Heart right ventricle (tissue), 16 donors: ENCODE measurements at regions not wholly inside any gene's neighbourhood (a gene's known extent, or its start where the extent isn't known, plus 50 kb on each side); places are given as distances from the start of the nearest gene placed in this dataset.

ENCODE experiments used
- ATAC-seq, 8 donors: fragments of 200-7000 bp; cut with Tn5 transposase; one replicate each; pipeline ENCODE4 v1.9.1; 2020; ENCODE audit warnings: mild to moderate bottlenecking in 8 of 8, moderate library complexity in 8 of 8, moderate number of reproducible peaks in 1 of 8
- DNase-seq, 2 donors: peaks; one replicate each; pipeline ENCODE4 v3.0.0-alpha.2; 2020
- H3K27ac ChIP-seq, 10 donors: fragments of 200-600 bp; sonication (generic) in 2 of 10; one replicate each; pipeline versions ENCODE4 v1.5.0 to v1.8.0; 2020 to 2022; ENCODE audit warnings: mild to moderate bottlenecking in 3 of 10
- H3K27me3 ChIP-seq, 7 donors: fragments of 200-600 bp; one replicate each; pipeline ENCODE4 v1.8.0; 2021 to 2022; ENCODE audit warnings: mild to moderate bottlenecking in 2 of 7
- H3K36me3 ChIP-seq, 9 donors: fragments of 200-600 bp; sonication (generic) in 1 of 9; one replicate each; pipeline versions ENCODE4 v1.5.0 to v1.8.0; 2020 to 2022; ENCODE audit warnings: mild to moderate bottlenecking in 2 of 9
- H3K4me1 ChIP-seq, 9 donors: fragments of 200-600 bp; sonication (generic) in 1 of 9; one replicate each; pipeline versions ENCODE4 v1.5.0 to v1.8.0; 2020 to 2022; ENCODE audit warnings: mild to moderate bottlenecking in 4 of 9
- H3K4me3 ChIP-seq, 10 donors: fragments of 200-600 bp; sonication (generic) in 2 of 10; one replicate each; pipeline versions ENCODE4 v1.5.0 to v1.8.0; 2020 to 2022; ENCODE audit warnings: mild to moderate bottlenecking in 7 of 10, moderate library complexity in 2 of 10
- H3K9me3 ChIP-seq, 11 donors: fragments of 200-600 bp in 10 of 11; sonication (generic) in 2 of 11; one replicate each; pipeline versions ENCODE4 v1.5.0 to v1.8.0; 2013 to 2022; ENCODE audit warnings: mild to moderate bottlenecking in 2 of 11, control low read depth in 1 of 11, moderate library complexity in 1 of 11
- WGBS, 2 donors: extraction: QIAGEN DNeasy Blood & Tissue Kit; methylation state at CpG; one replicate each; pipeline ENCODE4 v1.1.7; 2013; ENCODE audit warnings: inconsistent platforms in 1 of 2; 5-methylcytosine and 5-hydroxymethylcytosine counted together
- intact Hi-C, 10 donors: fragments of 100-400 bp; cut with DNase I; formaldehyde crosslinking; loops; one replicate each; pipeline versions ENCODE4 v1.11.1 to v1.14.2; 2022
- TF ChIP-seq, protein P1 (sequence below), 9 donors: fragments of 200-600 bp; sonication (generic) in 2 of 9; IDR thresholded peaks; one replicate each; pipeline versions ENCODE4 v1.5.0 to v1.8.0; 2021 to 2022; ENCODE audit warnings: antibody characterized with exemption in 9 of 9, mild to moderate bottlenecking in 5 of 9, moderate library complexity in 1 of 9
- donor health status: Arrhythmogenic right ventricular cardiomyopathy.
- donor health status: ischemic (EF 13 %, LVEDD 7.1; RV severe dilation, severe dysfunction).
- donor health status: healthy with polysubstance abuse.
- donor health status: DM: no; HTN: yes; CAD: no.
- donor health status: DM: no; HTN: no; CAD: no.
- donor health status: ischemic (EF 25% LVEDD 6.9; RV normal size, moderate dysfunction).
- donor health status: ischemic (EF 25% LVEDD 5.7; RV mildly dilated, moderate dysfunction).
- donor health status: healthy.
- donor health status: DM: yes; HTN: yes; CAD: no.
- donor health status: Ischemic cardiomyopathy.
- donor health status: ischemic (EF 35%, LVEDD 5.7; RV mildly dilated, moderate dysfunction).
- donor health status: nonischemic (EF 11% LVEDD 7.7; RV severe dilation, severe dysfunction).
- donor health status: DM: yes; HTN: yes; CAD: no.
- donor health status: PGD.
- donor health status: ischemic (EF 29% LVEDD 5.4; RV normal size, mild dysfunction).
- donor health status: nonischemic (EF 23%, LVEDD 6.1; RV moderate dilation, normal function).

DNA sequence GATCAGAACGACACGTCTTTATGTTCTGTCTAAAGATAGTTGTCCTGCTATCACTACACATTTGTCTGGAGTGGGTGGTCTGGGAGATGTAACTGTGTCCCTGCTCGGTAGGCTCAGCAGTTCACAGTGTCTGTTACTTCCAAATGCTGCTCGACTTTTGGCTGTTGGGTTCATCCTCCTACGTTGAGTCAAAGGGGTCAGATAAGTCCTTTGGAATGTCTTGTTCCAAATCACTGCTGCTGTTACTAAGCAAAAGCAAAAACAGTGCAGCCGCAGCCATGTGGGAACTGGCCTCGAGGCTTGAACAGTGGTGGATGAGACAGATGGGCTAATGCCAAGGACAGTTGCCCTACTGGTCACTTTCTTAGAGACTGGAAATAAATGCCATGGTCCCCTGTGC lies 272.2 kb upstream of the MAP3K7 start:
- TF ChIP-seq, protein P1, sequence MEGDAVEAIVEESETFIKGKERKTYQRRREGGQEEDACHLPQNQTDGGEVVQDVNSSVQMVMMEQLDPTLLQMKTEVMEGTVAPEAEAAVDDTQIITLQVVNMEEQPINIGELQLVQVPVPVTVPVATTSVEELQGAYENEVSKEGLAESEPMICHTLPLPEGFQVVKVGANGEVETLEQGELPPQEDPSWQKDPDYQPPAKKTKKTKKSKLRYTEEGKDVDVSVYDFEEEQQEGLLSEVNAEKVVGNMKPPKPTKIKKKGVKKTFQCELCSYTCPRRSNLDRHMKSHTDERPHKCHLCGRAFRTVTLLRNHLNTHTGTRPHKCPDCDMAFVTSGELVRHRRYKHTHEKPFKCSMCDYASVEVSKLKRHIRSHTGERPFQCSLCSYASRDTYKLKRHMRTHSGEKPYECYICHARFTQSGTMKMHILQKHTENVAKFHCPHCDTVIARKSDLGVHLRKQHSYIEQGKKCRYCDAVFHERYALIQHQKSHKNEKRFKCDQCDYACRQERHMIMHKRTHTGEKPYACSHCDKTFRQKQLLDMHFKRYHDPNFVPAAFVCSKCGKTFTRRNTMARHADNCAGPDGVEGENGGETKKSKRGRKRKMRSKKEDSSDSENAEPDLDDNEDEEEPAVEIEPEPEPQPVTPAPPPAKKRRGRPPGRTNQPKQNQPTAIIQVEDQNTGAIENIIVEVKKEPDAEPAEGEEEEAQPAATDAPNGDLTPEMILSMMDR (IDR thresholded peaks at IDR 0.05): no peak
- Histone ChIP-seq H3K4me1 (peaks cover 0 to 7% (median 0%) of the 10 kb centered on the region in 9 donors), H3K27ac (no peak overlapping the region), H3K27me3 (peaks cover 0 to 5% (median 0%) of the 10 kb centered on the region in 7 donors), H3K36me3 (no peaks in the 10 kb centered on the region), H3K4me3 (no peak overlapping the region), H3K9me3 (no peaks in the 10 kb centered on the region)
- 35 to 43% methylated on average over 7 of the region's 7 CpGs for WGBS, 2 donors
- DNase-seq: no peak
- ATAC-seq: peak in 2 of 8 donors; percentile 30 to 84
- intact Hi-C loops: no loop called here

DNA sequence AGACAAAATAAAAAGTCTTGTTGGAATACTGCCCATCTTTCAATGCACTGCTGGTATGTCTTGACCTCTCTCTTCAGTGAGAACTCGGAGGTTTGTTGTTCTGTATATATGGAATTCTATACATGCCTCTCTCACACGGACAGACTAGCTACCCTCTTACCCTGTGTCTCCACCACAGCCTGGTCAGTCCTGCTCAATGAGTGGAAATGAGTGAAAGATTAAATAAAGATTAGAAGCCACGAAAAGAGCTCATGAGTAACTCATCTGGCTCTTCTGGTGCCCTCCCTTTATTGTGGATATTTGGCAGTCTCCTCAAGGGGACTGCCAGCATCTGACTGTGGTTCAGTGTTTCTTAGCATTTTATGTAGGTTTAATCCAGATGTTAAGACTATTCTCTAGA lies 262.8 kb upstream of the MAP3K7 start:
- intact Hi-C loops: no loop called here
- Histone ChIP-seq H3K4me1 (no peaks in the 10 kb centered on the region), H3K4me3 (no peak overlapping the region), H3K9me3 (no peaks in the 10 kb centered on the region), H3K27ac (no peak overlapping the region), H3K27me3 (no peaks in the 10 kb centered on the region), H3K36me3 (no peaks in the 10 kb centered on the region)
- no peak for DNase-seq
- ATAC-seq: no peak
- WGBS, 2 donors: 48 to 56% methylated on average over 3 of the region's 3 CpGs
- TF ChIP-seq, protein P1 (IDR thresholded peaks at IDR 0.05): no peak

DNA sequence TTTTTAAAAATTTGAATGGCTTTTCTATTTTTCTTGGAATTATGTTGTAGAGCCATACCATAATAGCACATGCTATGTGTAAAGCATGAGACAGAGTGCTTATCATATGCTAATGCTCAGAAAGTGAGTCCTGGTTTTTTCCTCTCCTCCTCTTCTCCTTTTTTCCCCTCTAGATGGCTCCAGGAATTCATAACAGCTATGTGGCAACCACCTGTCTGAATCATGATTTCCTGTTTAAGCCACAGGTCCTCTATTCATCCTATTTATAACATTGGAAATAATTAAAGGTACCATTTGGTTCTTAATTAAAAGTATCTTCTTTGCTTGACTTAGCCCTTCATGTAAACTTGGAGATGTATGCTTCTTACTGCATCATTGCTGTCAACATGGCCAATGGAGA lies 260.0 kb upstream of the MAP3K7 start:
- intact Hi-C loops: no loop called here
- no peak for ATAC-seq
- no peak overlapping the region for H3K4me3 ChIP-seq
- no peaks in the 10 kb centered on the region for H3K27me3 ChIP-seq
- no peaks in the 10 kb centered on the region for H3K4me1 ChIP-seq
- no peaks in the 10 kb centered on the region for H3K36me3 ChIP-seq
- no peak overlapping the region for H3K27ac ChIP-seq
- TF ChIP-seq, protein P1 (IDR thresholded peaks at IDR 0.05): no peak
- no peak for DNase-seq
- H3K9me3 ChIP-seq: no peaks in the 10 kb centered on the region

GRCh38 chr6:90835596-90836212 lies 248.8 kb upstream of the MAP3K7 start:
- DNase-seq (no peak), ATAC-seq (no peak)
- Histone ChIP-seq H3K4me1 (no peaks in the 10 kb centered on the region), H3K27ac (no peak overlapping the region), H3K36me3 (no peaks in the 10 kb centered on the region), H3K4me3 (no peak overlapping the region), H3K9me3 (no peaks in the 10 kb centered on the region), H3K27me3 (no peaks in the 10 kb centered on the region)
- 89 to 91% methylated on average over 6 of the region's 6 CpGs for whole genome bisulfite sequencing, 2 donors
- TF ChIP-seq, protein P1 (IDR thresholded peaks at IDR 0.05): no peak
- intact Hi-C loops: no loop called here
